GM23338 (cell line): ENCODE measurements at regions not wholly inside any gene's neighbourhood (a gene's known extent, or its start where the extent isn't known, plus 50 kb on each side); places are given as distances from the start of the nearest gene placed in this dataset.

Source experiments
- ATAC-seq: fragments of 200-7000 bp; cut with Tn5 transposase; 3 replicates; pipeline ENCODE4 v1.9.1; 2020
- DNase-seq: peaks from one replicate; pipeline ENCODE4 v3.0.0-alpha.2; 2015; ENCODE audit warnings: low spot score
- H2AFZ ChIP-seq: fragments of 200-600 bp; sonication (generic); 2 replicates; pipeline ENCODE4 v1.8.0; 2016; ENCODE audit warnings: antibody characterized with exemption, mild to moderate bottlenecking, moderate library complexity
- H3F3A ChIP-seq: fragments of 200-600 bp; sonication (generic); replicated peaks from 2 replicates; pipeline ENCODE4 v1.8.0; 2017; ENCODE audit warnings: antibody characterized with exemption, mixed run types, low read depth
- H3K27ac ChIP-seq: fragments of 200-600 bp; sonication (generic); 2 replicates; pipeline ENCODE4 v1.6.1; 2016; ENCODE audit warnings: low read depth
- H3K27me3 ChIP-seq: fragments of 200-600 bp; sonication (generic); 2 replicates; pipeline ENCODE4 v1.8.0; 2016; ENCODE audit warnings: mild to moderate bottlenecking, mixed run types, moderate library complexity; ENCODE audit not compliant: insufficient read depth
- H3K36me3 ChIP-seq: fragments of 200-600 bp; sonication (generic); 2 replicates; pipeline ENCODE4 v1.8.0; 2016; ENCODE audit warnings: mild to moderate bottlenecking; ENCODE audit not compliant: insufficient read depth
- H3K4me1 ChIP-seq: fragments of 200-600 bp; sonication (generic); 2 replicates; pipeline ENCODE4 v1.8.0; 2016; ENCODE audit warnings: mild to moderate bottlenecking, moderate library complexity; ENCODE audit not compliant: insufficient read depth
- H3K4me2 ChIP-seq: fragments of 200-600 bp; sonication (generic); 2 replicates; pipeline ENCODE4 v1.7.1; 2017; ENCODE audit warnings: mixed run types
- H3K4me3 ChIP-seq: fragments of 200-600 bp; sonication (generic); 2 replicates; pipeline ENCODE4 v1.6.1; 2016; ENCODE audit warnings: mixed run types
- H3K79me2 ChIP-seq: fragments of 200-600 bp; sonication (generic); replicated peaks from 2 replicates; pipeline ENCODE4 v1.8.0; 2017; ENCODE audit warnings: mild to moderate bottlenecking; ENCODE audit not compliant: insufficient read depth
- H3K9me2 ChIP-seq: fragments of 200-600 bp; sonication (generic); 2 replicates; pipeline ENCODE4 v1.8.0; 2017; ENCODE audit not compliant: insufficient read depth
- H4K20me1 ChIP-seq: fragments of 200-600 bp; sonication (generic); replicated peaks from 2 replicates; pipeline ENCODE4 v1.8.0; 2017; ENCODE audit warnings: mild to moderate bottlenecking; ENCODE audit not compliant: insufficient read depth
- H3K27ac Mint-ChIP-seq: 2 replicates; pipeline ENCODE4 v1.8.0; 2020; ENCODE audit warnings: inconsistent platforms, mild to moderate bottlenecking, moderate library complexity, mixed read lengths
- H3K27me3 Mint-ChIP-seq: 3 replicates; pipeline ENCODE4 v1.8.0; 2022; ENCODE audit warnings: low read depth, mild to moderate bottlenecking, moderate library complexity, mixed read lengths, inconsistent platforms; ENCODE audit not compliant: insufficient read depth, poor library complexity
- H3K36me3 Mint-ChIP-seq: 3 replicates; pipeline ENCODE4 v1.8.0; 2021; ENCODE audit warnings: low read depth, mild to moderate bottlenecking, inconsistent platforms, moderate library complexity, mixed read lengths
- H3K4me1 Mint-ChIP-seq: 3 replicates; pipeline ENCODE4 v1.8.0; 2020; ENCODE audit warnings: mild to moderate bottlenecking, inconsistent platforms, mixed read lengths
- H3K4me3 Mint-ChIP-seq: 3 replicates; pipeline ENCODE4 v1.8.0; 2021; ENCODE audit warnings: moderate library complexity, mild to moderate bottlenecking, inconsistent platforms, mixed read lengths
- H3K9me3 Mint-ChIP-seq: 3 replicates; pipeline ENCODE4 v1.8.0; 2020; ENCODE audit warnings: moderate library complexity, mild to moderate bottlenecking, inconsistent platforms, mixed read lengths
- CREB1 ChIP-seq: fragments of 250-450 bp; sonication (Bioruptor Pico); IDR thresholded peaks from 2 replicates; pipeline ENCODE4 v1.5.0; 2020; ENCODE audit warnings: low read depth, mild to moderate bottlenecking, moderate library complexity
- CTCF ChIP-seq, 2 experiments: fragments of 200-600 bp in 1 of 2; sonication (generic) in 1 of 2; conservative IDR thresholded peaks; 2 replicates each; pipeline versions ENCODE4 v1.5.1 to v1.6.1; 2016 to 2017; ENCODE audit warnings: antibody characterized with exemption in 2 of 2, low read depth in 2 of 2, mild to moderate bottlenecking in 2 of 2, moderate library complexity in 1 of 2
- ETS1 ChIP-seq: IDR thresholded peaks from 2 replicates; pipeline ENCODE4 v1.6.1; 2016; ENCODE audit warnings: antibody characterized with exemption
- EZH2 ChIP-seq: fragments of 200-600 bp; sonication (generic); IDR thresholded peaks from one replicate; pipeline ENCODE4 v1.8.0; 2017; ENCODE audit warnings: antibody characterized with exemption, mild to moderate bottlenecking, low read depth; ENCODE audit not compliant: unreplicated experiment
- EZH2phosphoT487 ChIP-seq: fragments of 200-600 bp; sonication (generic); IDR thresholded peaks from one replicate; pipeline ENCODE4 v1.8.1; 2018; ENCODE audit warnings: antibody characterized with exemption; ENCODE audit not compliant: unreplicated experiment
- JUNB ChIP-seq: IDR thresholded peaks from one replicate; pipeline ENCODE4 v1.6.1; 2016; ENCODE audit warnings: antibody characterized with exemption; ENCODE audit not compliant: unreplicated experiment
- NANOG ChIP-seq: IDR thresholded peaks from 2 replicates; pipeline ENCODE4 v1.6.1; 2016; ENCODE audit warnings: antibody characterized with exemption, borderline replicate concordance
- POLR2AphosphoS5 ChIP-seq: IDR thresholded peaks from 2 replicates; pipeline ENCODE4 v1.6.1; 2016; ENCODE audit warnings: antibody characterized with exemption, low read depth
- REST ChIP-seq: IDR thresholded peaks from one replicate; pipeline ENCODE4 v1.6.1; 2018; ENCODE audit warnings: antibody characterized with exemption; ENCODE audit not compliant: unreplicated experiment
- STAT1 ChIP-seq: IDR thresholded peaks from one replicate; pipeline ENCODE4 v1.6.1; 2016; ENCODE audit warnings: antibody characterized with exemption; ENCODE audit not compliant: unreplicated experiment
- ZNF114 ChIP-seq: fragments of 250-450 bp; sonication (Bioruptor Pico); IDR thresholded peaks from 2 replicates; pipeline ENCODE4 v1.5.0; 2020; ENCODE audit warnings: mild to moderate bottlenecking, moderate library complexity
- ZNF331 ChIP-seq: fragments of 250-450 bp; sonication (Bioruptor Pico); IDR thresholded peaks from 2 replicates; pipeline ENCODE4 v1.5.0; 2020; ENCODE audit warnings: low read depth, mild to moderate bottlenecking, moderate library complexity
- ZNF462 ChIP-seq: fragments of 250-450 bp; sonication (Bioruptor Pico); IDR thresholded peaks from 2 replicates; pipeline ENCODE4 v1.5.0; 2020; ENCODE audit warnings: mild to moderate bottlenecking, moderate library complexity

- H3K9me3 Mint-ChIP-seq = no peaks in the 10 kb centered on the region
- H3K9me2 ChIP-seq = peaks cover 3% of the 10 kb centered on the region; the same call in 1 of the 2 replicates
- H3K4me1 ChIP-seq = no peaks in the 10 kb centered on the region
- DNase-seq (no peak), ATAC-seq (no peak)
- no peak for TF ChIP-seq POLR2AphosphoS5
- TF ChIP-seq EZH2phosphoT487 = no peak
- TF ChIP-seq CREB1 (CRISPR knock-in tag) = no peak
- TF ChIP-seq CTCF (conservative IDR thresholded peaks at IDR 0.05; ENCODE audit: low read depth in 2 of 2) = no peak
- no peak for TF ChIP-seq ETS1
- TF ChIP-seq ZNF114 (CRISPR knock-in tag) = no peak
- no peak for TF ChIP-seq STAT1
- TF ChIP-seq ZNF331 (CRISPR knock-in tag) = no peak
- TF ChIP-seq ZNF462 (CRISPR knock-in tag) = no peak
- no peak for TF ChIP-seq JUNB
- TF ChIP-seq REST = no peak
- TF ChIP-seq NANOG = no peak
- no peak for TF ChIP-seq EZH2
- no peaks in the 10 kb centered on the region for H3K36me3 ChIP-seq
- no peaks in the 10 kb centered on the region for H3K79me2 ChIP-seq
- H3K36me3 Mint-ChIP-seq = no peaks in the 10 kb centered on the region
- no peaks in the 10 kb centered on the region for H3F3A ChIP-seq
- no peak overlapping the region for H3K4me3 Mint-ChIP-seq
- no peaks in the 10 kb centered on the region for H3K27me3 ChIP-seq
- no peak overlapping the region for H2AFZ ChIP-seq
- H3K4me2 ChIP-seq = no peak overlapping the region
- peaks cover 4% of the 10 kb centered on the region; the same call in 1 of the 3 replicates for H3K4me1 Mint-ChIP-seq
- no peak overlapping the region for H3K27ac ChIP-seq
- peaks cover 1% of the 10 kb centered on the region for H3K27me3 Mint-ChIP-seq
- no peak overlapping the region for H3K27ac Mint-ChIP-seq
- H4K20me1 ChIP-seq = no peaks in the 10 kb centered on the region
- H3K4me3 ChIP-seq = no peak overlapping the region
Measured at GRCh38 chr14:59087240-59087639, 101.2 kb upstream of the DAAM1 start.
